Activated T-helper 2 cell treated with anti-CD3 and anti-CD28 coated beads, Interferon-gamma antibody, Interleukin-2, Interleukin-4, amounts not matched to agents 10 μg/mL and 5 μg/mL and 100 μg/mL, durations not matched to agents 14 hours and 24 hours and 36 hours (primary cell): ENCODE measurements at regions not wholly inside any gene's neighbourhood (a gene's known extent, or its start where the extent isn't known, plus 50 kb on each side); places are given as distances from the start of the nearest gene placed in this dataset.
"Not testable (repeated sequence)": the region's sequence is repeated elsewhere in the genome, so short reads cannot be mapped to it uniquely, and the experiment has no call there.

Source experiments
- DNase-seq: peaks from one replicate; pipeline ENCODE4 v3.0.0; 2021; ENCODE audit warnings: low spot score
- H3K27ac Mint-ChIP-seq: one replicate; pipeline ENCODE4 v1.8.0; 2021; ENCODE audit warnings: mixed read lengths
- H3K27me3 Mint-ChIP-seq: one replicate; pipeline ENCODE4 v1.8.0; 2021; ENCODE audit warnings: low read depth, mixed read lengths
- H3K36me3 Mint-ChIP-seq: one replicate; pipeline ENCODE4 v1.8.0; 2021; ENCODE audit warnings: low read depth, mixed read lengths
- H3K4me1 Mint-ChIP-seq: one replicate; pipeline ENCODE4 v1.8.0; 2021; ENCODE audit warnings: low read depth, mixed read lengths
- H3K4me3 Mint-ChIP-seq: one replicate; pipeline ENCODE4 v1.8.0; 2021; ENCODE audit warnings: low read depth, mild to moderate bottlenecking, moderate library complexity, mixed read lengths
- H3K9me3 Mint-ChIP-seq: one replicate; pipeline ENCODE4 v1.8.0; 2021; ENCODE audit warnings: mixed read lengths
- intact Hi-C: fragments of 100-400 bp; cut with micrococcal nuclease; formaldehyde crosslinking; loops from one replicate; pipeline ENCODE4 v1.15.1; 2023

DNA sequence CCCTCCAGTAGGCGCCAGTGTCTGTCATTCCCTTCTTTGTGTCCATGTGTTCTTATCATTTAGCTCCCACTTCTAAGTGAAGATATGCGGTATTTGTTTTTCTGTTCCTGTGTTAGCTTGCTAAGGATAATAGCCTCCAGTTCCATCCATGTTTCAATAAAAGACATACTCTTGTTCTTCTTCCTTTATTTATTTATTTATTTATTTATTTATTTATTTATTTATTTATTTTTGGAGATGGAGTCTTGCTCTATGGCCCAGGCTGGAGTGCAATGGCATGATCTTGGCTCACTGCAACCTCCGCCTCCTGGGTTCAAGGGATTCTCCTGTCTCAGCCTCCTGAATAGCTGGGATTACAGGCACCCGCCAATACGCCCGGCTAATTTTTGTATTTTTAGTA, 762.6 kb upstream of the CDH10 start:
- H3K9me3 Mint-ChIP-seq = peaks cover 71% of the 10 kb centered on the region
- intact Hi-C loops, H3K36me3 Mint-ChIP-seq, H3K4me3 Mint-ChIP-seq, H3K4me1 Mint-ChIP-seq, H3K27me3 Mint-ChIP-seq, DNase-seq, H3K27ac Mint-ChIP-seq: not testable (repeated sequence)

DNA sequence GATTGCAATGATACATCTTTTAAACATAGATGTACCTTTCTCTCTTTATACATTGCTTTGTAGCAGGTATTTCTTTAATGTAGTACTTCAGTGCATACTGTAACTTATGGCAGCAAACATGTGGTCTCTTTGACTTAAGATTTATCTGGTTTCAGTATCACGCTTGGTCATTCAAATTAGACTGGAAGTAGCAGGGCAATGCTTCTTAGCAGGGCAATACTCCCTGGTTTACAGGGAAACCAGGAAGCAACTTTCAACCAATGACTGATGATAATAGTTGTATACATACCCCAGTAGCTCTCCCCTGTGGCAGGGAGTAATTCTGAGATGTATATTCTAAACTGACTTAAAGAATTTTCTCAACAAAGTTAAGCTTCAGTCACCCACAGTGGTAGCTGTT, 761.1 kb upstream of the CDH10 start:
- no peaks in the 10 kb centered on the region for H3K36me3 Mint-ChIP-seq
- H3K4me3 Mint-ChIP-seq = no peak overlapping the region
- no peak overlapping the region for H3K27ac Mint-ChIP-seq
- no peak for DNase-seq
- H3K4me1 Mint-ChIP-seq = no peaks in the 10 kb centered on the region
- no peaks in the 10 kb centered on the region for H3K27me3 Mint-ChIP-seq
- H3K9me3 Mint-ChIP-seq = peaks cover 65% of the 10 kb centered on the region
- intact Hi-C loops = no loop called here

DNA sequence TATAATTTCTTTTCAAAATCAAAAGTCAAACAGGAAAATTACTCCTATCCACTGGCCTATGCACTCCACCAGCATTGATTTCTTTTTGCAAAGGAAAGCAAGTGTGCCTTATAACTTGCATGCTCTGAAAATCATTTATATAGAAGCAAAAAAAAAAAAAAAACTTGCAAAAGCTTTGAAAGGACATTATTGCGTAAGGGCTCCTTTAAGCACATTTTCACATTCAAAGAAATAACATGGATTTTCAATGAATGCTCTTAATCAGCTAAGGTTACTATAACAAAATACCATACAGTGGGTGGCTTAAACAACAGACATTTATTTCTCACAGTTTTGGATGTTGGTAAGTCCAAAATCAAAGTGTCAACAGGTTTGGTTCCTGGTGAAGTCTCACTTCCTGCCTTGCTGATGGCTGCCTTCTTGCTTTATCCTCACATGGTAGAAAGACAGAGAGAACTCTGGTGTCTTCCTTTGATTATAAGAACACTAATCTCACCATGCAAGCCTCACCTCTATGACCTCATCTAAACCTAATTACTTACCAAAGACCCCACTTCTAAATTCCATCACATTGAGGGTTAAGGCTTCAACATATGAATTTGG, 755.2 kb upstream of the CDH10 start:
- Mint-ChIP-seq H3K4me1 (no peaks in the 10 kb centered on the region), H3K27me3 (no peaks in the 10 kb centered on the region), H3K4me3 (no peak overlapping the region), H3K9me3 (peaks cover 38% of the 10 kb centered on the region), H3K27ac (no peak overlapping the region), H3K36me3 (no peaks in the 10 kb centered on the region)
- intact Hi-C loops = no loop called here
- no peak for DNase-seq

DNA sequence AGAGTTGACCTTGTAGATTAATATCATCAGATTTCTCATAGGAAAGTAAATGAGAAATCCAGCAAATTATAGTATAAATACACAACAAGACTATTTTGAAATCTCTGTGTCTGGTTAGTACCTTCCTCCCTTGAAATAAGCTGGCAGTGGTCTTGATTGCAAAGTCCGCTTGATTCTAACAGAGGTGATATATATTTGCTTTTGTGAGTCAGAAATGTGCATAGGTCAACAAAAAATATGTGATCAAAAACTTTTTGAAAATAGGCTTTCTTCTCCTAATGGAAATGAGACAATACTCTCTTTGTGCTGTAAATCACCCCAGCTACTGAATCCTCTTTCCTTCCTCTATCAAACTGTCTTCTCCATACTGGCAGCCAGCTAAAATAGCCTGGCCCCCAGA, 749.2 kb upstream of the CDH10 start:
- no peak for DNase-seq
- H3K4me3 Mint-ChIP-seq = no peak overlapping the region
- H3K36me3 Mint-ChIP-seq = no peaks in the 10 kb centered on the region
- H3K4me1 Mint-ChIP-seq = no peaks in the 10 kb centered on the region
- peaks cover 50% of the 10 kb centered on the region for H3K9me3 Mint-ChIP-seq
- H3K27ac Mint-ChIP-seq = no peak overlapping the region
- no peaks in the 10 kb centered on the region for H3K27me3 Mint-ChIP-seq
- intact Hi-C loops = no loop called here

DNA sequence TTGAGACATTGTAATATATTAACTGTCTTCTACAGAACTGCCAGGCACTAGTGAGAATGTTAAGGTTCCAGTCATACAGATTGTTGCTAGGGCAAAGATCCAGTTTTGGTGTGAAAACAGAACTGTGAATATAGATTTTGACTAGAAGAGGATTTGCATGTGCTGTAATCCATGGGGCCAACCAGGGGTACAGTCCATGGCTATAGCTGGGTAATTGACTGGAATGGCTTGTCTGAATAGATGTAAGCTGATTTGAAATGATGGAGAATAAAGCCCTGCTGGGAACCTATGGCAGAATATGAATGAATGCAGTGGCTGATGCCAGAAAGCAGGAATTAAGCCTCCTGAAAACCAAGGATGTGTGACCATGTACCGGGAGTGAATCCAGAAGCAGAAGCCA, 748.5 kb upstream of the CDH10 start:
- no peaks in the 10 kb centered on the region for H3K27me3 Mint-ChIP-seq
- no peaks in the 10 kb centered on the region for H3K36me3 Mint-ChIP-seq
- intact Hi-C loops = no loop called here
- no peaks in the 10 kb centered on the region for H3K4me1 Mint-ChIP-seq
- no peak for DNase-seq
- no peak overlapping the region for H3K27ac Mint-ChIP-seq
- peaks cover 52% of the 10 kb centered on the region for H3K9me3 Mint-ChIP-seq
- no peak overlapping the region for H3K4me3 Mint-ChIP-seq

DNA sequence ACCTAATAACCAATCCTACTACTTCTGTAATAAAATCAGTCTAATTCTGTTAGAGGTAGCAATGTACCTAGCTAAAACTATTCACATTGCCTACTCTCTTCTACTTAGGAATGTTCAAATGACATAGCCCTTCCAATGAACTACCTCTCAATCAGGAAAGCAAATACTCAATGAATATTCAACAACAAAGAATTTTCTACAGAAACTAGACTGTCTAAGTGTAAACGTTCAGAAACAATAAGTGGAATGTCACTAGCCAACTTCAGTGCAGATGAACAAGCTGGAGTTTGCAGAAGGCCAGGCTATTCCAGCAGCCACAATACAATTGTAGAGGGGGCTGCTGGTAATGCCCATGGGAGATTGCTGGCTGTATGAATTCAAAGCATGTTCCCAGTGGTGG, 743.2 kb upstream of the CDH10 start:
- no peaks in the 10 kb centered on the region for H3K27me3 Mint-ChIP-seq
- intact Hi-C loops = no loop called here
- H3K36me3 Mint-ChIP-seq = peaks cover 2% of the 10 kb centered on the region
- H3K27ac Mint-ChIP-seq = no peak overlapping the region
- no peak overlapping the region for H3K4me3 Mint-ChIP-seq
- no peaks in the 10 kb centered on the region for H3K4me1 Mint-ChIP-seq
- DNase-seq = no peak
- peaks cover 66% of the 10 kb centered on the region for H3K9me3 Mint-ChIP-seq

DNA sequence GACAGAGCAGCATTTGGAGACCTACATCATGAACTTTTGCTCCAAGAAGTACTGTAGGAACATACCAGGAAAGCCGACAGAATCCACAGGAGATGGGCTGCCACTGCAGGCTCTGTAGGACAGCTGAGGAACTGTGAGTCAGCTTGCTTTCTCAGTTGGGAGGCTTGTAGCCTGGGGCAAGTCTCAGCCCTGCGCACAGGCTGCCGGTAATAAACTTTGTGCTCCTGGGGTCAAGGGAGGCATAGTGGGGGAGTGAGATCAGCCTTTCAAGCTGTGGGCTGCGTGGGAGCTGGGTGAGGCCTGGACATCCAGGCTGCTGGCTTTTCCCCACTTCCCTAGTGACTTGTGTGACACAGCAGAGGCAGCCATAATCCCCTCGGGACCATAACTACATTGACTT, 718.0 kb upstream of the CDH10 start:
- intact Hi-C loops = no loop called here

DNA sequence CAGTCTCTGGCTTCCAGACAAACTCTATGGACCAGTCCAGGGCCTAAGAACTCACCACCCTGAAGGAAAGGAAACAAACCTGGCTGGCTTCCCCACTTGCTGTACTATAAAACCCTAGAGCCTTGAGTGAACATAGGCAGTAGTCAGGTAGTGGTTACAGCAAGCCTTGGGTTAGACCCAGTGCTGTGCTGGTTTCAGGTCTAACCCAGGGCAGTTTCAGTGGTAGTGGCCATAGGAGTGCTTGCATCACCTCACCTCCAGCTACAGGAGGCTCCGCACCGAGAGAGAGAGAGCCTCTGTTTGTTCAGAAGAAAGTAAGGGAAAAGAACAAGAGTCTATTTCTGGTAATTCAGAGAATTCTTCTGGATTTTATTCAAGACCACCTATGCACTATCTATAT, 714.1 kb upstream of the CDH10 start:
- H3K36me3 Mint-ChIP-seq = no peaks in the 10 kb centered on the region
- no peak overlapping the region for H3K4me3 Mint-ChIP-seq
- intact Hi-C loops = no loop called here

More for the DNA sequence above, 718.0 kb upstream of the CDH10 start:
- H3K27me3 Mint-ChIP-seq = no peaks in the 10 kb centered on the region
- H3K27ac Mint-ChIP-seq = no peak overlapping the region
- no peaks in the 10 kb centered on the region for H3K4me1 Mint-ChIP-seq
- H3K36me3 Mint-ChIP-seq = no peaks in the 10 kb centered on the region
- peaks cover 72% of the 10 kb centered on the region for H3K9me3 Mint-ChIP-seq
- DNase-seq = no peak
- H3K4me3 Mint-ChIP-seq = no peak overlapping the region

DNA sequence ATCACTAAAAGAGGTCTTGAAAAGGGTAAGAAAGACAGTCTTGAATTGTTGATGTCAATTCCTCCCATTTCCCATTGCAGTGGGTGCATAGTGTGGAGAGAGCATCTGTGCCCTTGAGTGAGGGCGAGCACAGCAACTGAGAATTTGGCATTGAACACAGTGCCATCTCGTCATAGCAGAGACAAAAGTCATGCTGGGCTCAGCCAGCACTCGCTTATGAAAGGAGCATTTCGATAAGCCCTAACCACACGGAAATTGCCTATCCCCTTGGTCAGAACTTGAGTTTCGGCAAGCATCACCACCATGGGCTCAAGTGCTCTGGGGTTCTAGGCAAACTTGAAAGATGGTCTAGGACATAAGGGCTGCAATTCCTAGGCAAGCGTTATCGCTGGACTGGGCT, 712.8 kb upstream of the CDH10 start:
- H3K4me3 Mint-ChIP-seq = no peak overlapping the region
- H3K9me3 Mint-ChIP-seq = peaks cover 56% of the 10 kb centered on the region
- no peak for DNase-seq
- intact Hi-C loops = no loop called here
- no peaks in the 10 kb centered on the region for H3K27me3 Mint-ChIP-seq
- H3K36me3 Mint-ChIP-seq = no peaks in the 10 kb centered on the region
- H3K27ac Mint-ChIP-seq = no peak overlapping the region
- no peaks in the 10 kb centered on the region for H3K4me1 Mint-ChIP-seq

More for the DNA sequence above, 714.1 kb upstream of the CDH10 start:
- no peaks in the 10 kb centered on the region for H3K27me3 Mint-ChIP-seq
- peaks cover 64% of the 10 kb centered on the region for H3K9me3 Mint-ChIP-seq
- H3K27ac Mint-ChIP-seq = no peak overlapping the region
- H3K4me1 Mint-ChIP-seq = no peaks in the 10 kb centered on the region
- DNase-seq = no peak

DNA sequence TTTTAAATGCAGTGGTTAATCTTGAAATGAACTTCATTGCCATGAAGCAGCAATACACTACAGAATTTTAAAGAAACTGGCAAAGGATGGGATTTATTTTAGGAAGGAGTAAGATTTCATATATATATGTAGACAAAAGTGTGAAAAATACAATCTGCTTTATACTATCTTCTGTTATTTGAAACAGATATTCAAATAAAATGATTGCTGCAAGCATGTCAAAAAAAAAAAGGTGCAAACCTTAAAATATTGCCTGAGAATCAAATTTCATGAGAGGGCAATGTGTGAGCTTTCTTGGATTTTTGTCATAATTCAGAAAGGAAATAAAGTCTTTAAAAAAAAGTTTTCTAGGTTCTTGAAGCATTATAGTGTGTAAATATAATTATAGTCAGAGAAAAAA, 705.0 kb upstream of the CDH10 start:
- H3K27ac Mint-ChIP-seq = no peak overlapping the region
- no peak for DNase-seq
- intact Hi-C loops = no loop called here
- H3K4me3 Mint-ChIP-seq = no peak overlapping the region
- no peaks in the 10 kb centered on the region for H3K4me1 Mint-ChIP-seq
- H3K36me3 Mint-ChIP-seq = no peaks in the 10 kb centered on the region
- peaks cover 17% of the 10 kb centered on the region for H3K9me3 Mint-ChIP-seq
- no peaks in the 10 kb centered on the region for H3K27me3 Mint-ChIP-seq

DNA sequence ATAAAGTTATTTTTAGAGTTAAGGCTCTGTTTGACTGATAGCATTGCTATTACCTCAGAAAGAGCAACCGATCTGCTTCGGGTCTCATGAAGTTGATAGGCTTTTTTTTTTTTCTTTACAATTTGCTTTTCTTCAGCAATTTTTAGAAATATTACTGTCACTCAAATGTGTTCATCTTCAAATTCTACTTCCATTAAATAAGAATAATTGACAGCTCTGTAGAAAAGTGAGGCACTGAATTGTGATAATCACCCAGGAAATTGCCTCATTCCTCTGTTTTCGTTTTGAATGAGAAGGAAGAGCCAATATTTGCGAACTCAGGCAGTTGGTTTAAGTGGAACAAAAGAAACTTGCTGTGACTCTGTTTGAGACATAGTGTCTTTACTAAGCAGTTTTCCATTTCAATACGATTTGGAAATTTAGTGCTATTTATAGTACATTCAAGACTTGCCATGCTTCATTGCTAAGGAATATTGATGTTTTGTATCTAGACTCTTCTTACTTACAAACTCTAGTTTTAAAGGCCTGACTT, 700.5 kb upstream of the CDH10 start:
- H3K4me3 Mint-ChIP-seq = no peak overlapping the region
- intact Hi-C loops = no loop called here
- H3K36me3 Mint-ChIP-seq = no peaks in the 10 kb centered on the region
- DNase-seq = no peak
- H3K27me3 Mint-ChIP-seq = no peaks in the 10 kb centered on the region
- no peaks in the 10 kb centered on the region for H3K4me1 Mint-ChIP-seq
- H3K27ac Mint-ChIP-seq = no peak overlapping the region
- peaks cover 45% of the 10 kb centered on the region for H3K9me3 Mint-ChIP-seq

DNA sequence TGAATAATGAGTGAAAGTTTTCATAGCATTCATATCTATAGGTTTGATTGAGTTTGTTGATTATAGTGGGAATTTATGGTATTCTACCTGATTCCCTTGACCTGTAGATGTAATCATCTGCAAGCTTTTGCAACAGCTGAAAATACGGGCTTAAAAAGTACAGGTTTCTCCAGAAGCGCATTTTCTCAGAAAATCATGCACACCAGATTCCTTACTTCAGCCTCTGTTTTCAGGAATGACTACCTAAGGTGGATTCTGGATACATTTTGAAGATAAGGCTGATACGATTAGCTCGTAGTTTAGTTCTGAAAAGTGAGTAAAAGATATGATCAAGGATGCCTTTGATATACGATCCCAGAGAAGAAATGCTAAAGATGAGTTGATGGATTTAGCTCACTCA, 694.8 kb upstream of the CDH10 start:
- no peak overlapping the region for H3K27ac Mint-ChIP-seq
- H3K4me1 Mint-ChIP-seq = no peaks in the 10 kb centered on the region
- intact Hi-C loops = no loop called here

DNA sequence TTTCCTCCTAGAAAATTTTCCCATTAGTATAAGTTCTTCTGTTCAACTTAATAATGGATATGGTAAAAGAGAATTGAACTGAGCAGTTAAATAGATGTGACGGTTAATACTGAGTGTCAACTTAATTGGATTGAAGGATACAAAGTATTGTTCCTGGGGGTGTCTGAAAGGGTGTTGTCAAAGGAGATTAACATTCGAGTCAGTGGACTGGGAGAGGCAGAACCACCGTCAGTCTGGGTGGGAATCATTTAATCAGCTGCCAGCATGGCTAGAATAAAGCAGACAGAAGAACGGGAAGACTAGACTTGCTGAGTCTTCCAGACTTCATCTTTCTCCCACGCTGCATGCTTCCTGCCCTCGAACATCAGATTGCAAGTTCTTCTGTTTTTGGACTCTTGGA, 689.6 kb upstream of the CDH10 start:
- Mint-ChIP-seq H3K27me3 (no peaks in the 10 kb centered on the region), H3K4me3 (no peak overlapping the region), H3K9me3 (peaks cover 34% of the 10 kb centered on the region), H3K36me3 (no peaks in the 10 kb centered on the region), H3K4me1 (no peaks in the 10 kb centered on the region), H3K27ac (no peak overlapping the region)
- intact Hi-C loops = no loop called here
- no peak for DNase-seq

More for the DNA sequence above, 694.8 kb upstream of the CDH10 start:
- no peak overlapping the region for H3K4me3 Mint-ChIP-seq
- peaks cover 63% of the 10 kb centered on the region for H3K9me3 Mint-ChIP-seq
- no peaks in the 10 kb centered on the region for H3K36me3 Mint-ChIP-seq
- no peak for DNase-seq
- H3K27me3 Mint-ChIP-seq = no peaks in the 10 kb centered on the region

DNA sequence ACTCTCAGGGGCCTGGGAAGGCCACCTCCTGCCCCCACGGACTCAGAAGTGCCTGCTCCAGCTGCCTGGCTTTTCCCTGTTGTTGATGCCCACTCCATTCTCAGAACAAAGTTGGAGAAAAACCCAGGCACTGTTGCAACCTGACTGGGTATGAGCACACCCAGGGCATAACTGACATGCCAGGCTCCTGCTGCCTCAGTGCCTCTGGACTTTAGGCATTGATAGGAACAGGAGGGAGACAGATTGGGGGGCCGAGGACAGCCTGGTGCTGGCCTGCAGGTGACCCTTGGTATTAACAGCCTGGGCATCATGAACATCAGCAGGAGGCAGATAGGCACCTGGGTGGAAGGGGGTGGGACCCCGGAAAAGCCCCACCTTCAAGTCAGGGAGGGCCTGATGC, 685.9 kb upstream of the CDH10 start:
- Mint-ChIP-seq H3K4me3 (no peak overlapping the region), H3K36me3 (no peaks in the 10 kb centered on the region), H3K27me3 (no peaks in the 10 kb centered on the region), H3K4me1 (no peaks in the 10 kb centered on the region), H3K27ac (no peak overlapping the region), H3K9me3 (peaks cover 12% of the 10 kb centered on the region)
- intact Hi-C loops = no loop called here
- no peak for DNase-seq
